HT-29 (cell line): ENCODE measurements at regions not wholly inside any gene's neighbourhood (a gene's known extent, or its start where the extent isn't known, plus 50 kb on each side); places are given as distances from the start of the nearest gene placed in this dataset.
"Not testable (repeated sequence)": the region's sequence is repeated elsewhere in the genome, so short reads cannot be mapped to it uniquely, and the experiment has no call there.

Experiments
- DNase-seq: peaks from one replicate; pipeline ENCODE4 v3.0.0-alpha.2; 2015; ENCODE audit warnings: low spot score

- DNase-seq = no peak
Observed at GRCh38 chr4:81375745-81376144, 96.0 kb downstream of the RASGEF1B start.

GRCh38 chr4:81369886-81370285, 101.8 kb downstream of the RASGEF1B start:
- DNase-seq = peak; percentile 3

- DNase-seq = no peak
Observed at GRCh38 chr4:81366779-81367178, 104.9 kb downstream of the RASGEF1B start.

- no peak for DNase-seq
Observed at GRCh38 chr4:81360737-81361136, 111.0 kb downstream of the RASGEF1B start.

GRCh38 chr4:81359207-81359606, 112.5 kb downstream of the RASGEF1B start:
- no peak for DNase-seq

GRCh38 chr4:81358154-81358553, 113.6 kb downstream of the RASGEF1B start:
- DNase-seq = no peak

GRCh38 chr4:81356621-81357020, 115.1 kb downstream of the RASGEF1B start:
- no peak for DNase-seq

- no peak for DNase-seq
Observed at GRCh38 chr4:81355136-81355535, 116.6 kb downstream of the RASGEF1B start.

GRCh38 chr4:81353861-81354260, 117.8 kb downstream of the RASGEF1B start:
- DNase-seq = no peak

- no peak for DNase-seq
Observed at GRCh38 chr4:81352446-81352835, 119.3 kb downstream of the RASGEF1B start.

GRCh38 chr4:81351654-81352445, 119.9 kb downstream of the RASGEF1B start:
- peak; percentile 83 for DNase-seq

- no peak for DNase-seq
Observed at GRCh38 chr4:81350040-81350439, 121.7 kb downstream of the RASGEF1B start.

- DNase-seq = no peak
Observed at GRCh38 chr4:81348778-81349094, 123.0 kb downstream of the RASGEF1B start.

- DNase-seq = no peak
Observed at GRCh38 chr4:81348086-81348777, 123.5 kb downstream of the RASGEF1B start.

GRCh38 chr4:81346719-81347118, 125.0 kb downstream of the RASGEF1B start:
- DNase-seq = no peak

- DNase-seq = no peak
Observed at GRCh38 chr4:81343536-81343935, 128.2 kb downstream of the RASGEF1B start.

GRCh38 chr4:81343046-81343445, 128.0 kb upstream of the PRKG2 start:
- DNase-seq = no peak

- DNase-seq = no peak
Observed at GRCh38 chr4:81337211-81337610, 122.2 kb upstream of the PRKG2 start.

- DNase-seq = no peak
Observed at GRCh38 chr4:81335122-81335912, 120.3 kb upstream of the PRKG2 start.

- DNase-seq = no peak
Observed at GRCh38 chr4:81330018-81330417, 115.0 kb upstream of the PRKG2 start.

- DNase-seq = no peak
Observed at GRCh38 chr4:81326581-81326980, 111.6 kb upstream of the PRKG2 start.

GRCh38 chr4:81324594-81324993, 109.6 kb upstream of the PRKG2 start:
- not testable (repeated sequence) for DNase-seq

GRCh38 chr4:81319657-81320056, 104.6 kb upstream of the PRKG2 start:
- peak; percentile 25 for DNase-seq
